ENCODE measurements at regions not wholly inside any gene's neighbourhood (a gene's known extent, or its start where the extent isn't known, plus 50 kb on each side); places are given as distances from the start of the nearest gene placed in this dataset.

- no peak for DNase-seq (ENCODE audit: low read depth in 4 of 4, low spot score in 3 of 4)
Measured at GRCh38 chr12:84807249-84807648, 105.3 kb downstream of the SLC6A15 start.

DNA sequence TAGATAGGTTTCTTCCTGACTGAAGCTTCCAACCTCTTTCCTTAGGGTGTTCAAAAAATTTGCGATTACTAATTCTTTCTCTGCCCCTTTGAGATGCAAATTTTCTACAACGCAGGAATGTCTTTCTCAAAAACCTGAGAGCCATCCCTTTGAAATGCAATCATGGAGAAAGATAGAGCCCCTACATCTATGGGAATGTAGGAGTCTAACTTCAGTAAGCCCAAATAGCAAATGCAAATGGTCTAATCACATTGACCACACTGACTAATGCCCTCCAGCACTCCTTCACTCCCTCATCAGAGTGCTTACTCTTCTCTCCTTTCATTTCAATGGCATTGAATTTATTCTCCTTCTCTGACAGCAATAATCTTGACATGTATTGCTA lies 107.1 kb downstream of the SLC6A15 start:
- no peak for DNase-seq (ENCODE audit: low read depth in 4 of 4, low spot score in 3 of 4)

DNA sequence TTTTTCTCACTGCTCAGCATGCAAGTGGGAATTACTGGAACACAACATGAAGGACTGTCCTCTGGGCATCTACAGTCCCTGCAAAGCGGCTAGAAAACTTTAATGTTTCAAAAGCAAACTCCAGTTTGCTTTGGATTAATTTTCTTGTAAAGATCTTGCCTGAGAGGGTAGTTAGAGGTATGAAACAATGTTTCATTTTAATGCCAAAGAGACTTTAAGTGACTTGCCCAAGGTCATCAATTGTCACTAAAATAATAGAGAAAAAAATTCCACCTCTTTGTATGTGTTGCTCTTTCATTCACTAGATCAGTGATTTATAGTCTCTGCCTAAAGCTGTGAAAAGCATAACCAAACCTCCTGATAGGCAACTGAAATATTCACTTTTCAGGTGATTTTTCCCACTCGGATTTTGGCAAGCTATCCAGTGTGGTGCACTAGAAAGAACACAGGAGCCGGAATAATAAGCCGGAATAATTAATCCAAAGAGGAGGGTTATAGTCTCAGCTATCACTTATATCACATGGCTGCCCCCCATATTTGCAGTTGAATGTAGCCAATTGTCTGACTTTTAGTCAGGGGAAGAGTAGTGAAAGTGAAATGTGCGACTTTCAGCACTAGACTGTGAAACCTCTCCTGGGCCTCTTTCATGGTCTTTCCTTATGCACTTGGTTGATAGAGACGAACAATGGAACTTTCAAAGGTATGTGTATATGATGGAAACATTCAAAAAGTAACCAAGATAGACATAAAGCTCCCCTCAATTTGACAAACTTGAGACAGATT lies 107.7 kb downstream of the SLC6A15 start:
- DNase-seq (ENCODE audit: low read depth in 4 of 4, low spot score in 3 of 4) = no peak

DNA sequence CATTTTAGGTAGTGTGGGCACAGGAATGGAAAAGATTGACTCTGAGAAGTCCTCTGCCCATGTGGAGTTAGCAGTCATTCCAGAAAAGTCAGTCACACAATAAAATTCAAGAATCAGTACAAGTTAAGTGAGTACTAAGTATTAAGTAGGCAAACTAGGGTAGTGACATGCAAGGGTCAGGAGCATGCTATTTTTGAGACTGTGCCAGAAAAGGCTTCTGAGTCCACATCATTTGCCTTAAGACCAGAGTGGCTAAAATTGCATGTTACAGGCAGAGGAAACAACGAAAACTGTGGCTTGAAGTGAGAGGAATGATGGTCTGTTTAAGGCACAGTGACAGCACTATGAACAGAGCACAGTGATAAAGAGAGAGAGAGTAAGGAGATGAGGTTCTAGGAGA lies 108.9 kb downstream of the SLC6A15 start:
- DNase-seq (ENCODE audit: low read depth in 4 of 4, low spot score in 3 of 4) = no peak

DNA sequence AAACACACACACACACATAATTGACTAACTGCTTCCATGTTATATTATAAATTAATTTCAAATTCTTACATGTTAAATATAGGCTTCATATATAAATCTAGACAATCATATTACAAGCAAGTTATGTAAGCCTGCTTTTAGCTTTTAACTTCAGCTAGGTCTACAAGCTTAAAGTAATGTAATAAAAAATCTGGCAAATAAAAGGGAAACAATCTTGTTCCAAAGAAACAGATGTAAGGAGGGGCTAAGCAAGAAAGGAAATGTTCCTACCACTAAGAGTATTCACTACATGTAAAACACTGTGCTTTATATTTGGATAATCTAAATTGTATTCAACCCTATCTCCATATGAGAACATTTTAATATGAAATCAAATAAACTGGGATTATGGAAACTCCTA lies 110.4 kb downstream of the SLC6A15 start:
- DNase-seq (ENCODE audit: low read depth in 4 of 4, low spot score in 3 of 4) = no peak

- DNase-seq (ENCODE audit: low read depth in 4 of 4, low spot score in 3 of 4) = no peak
Measured at GRCh38 chr12:84793558-84794367, 118.8 kb downstream of the SLC6A15 start.

- DNase-seq (ENCODE audit: low read depth in 4 of 4, low spot score in 3 of 4) = no peak
Measured at GRCh38 chr12:84791444-84791843, 121.2 kb downstream of the SLC6A15 start.

DNA sequence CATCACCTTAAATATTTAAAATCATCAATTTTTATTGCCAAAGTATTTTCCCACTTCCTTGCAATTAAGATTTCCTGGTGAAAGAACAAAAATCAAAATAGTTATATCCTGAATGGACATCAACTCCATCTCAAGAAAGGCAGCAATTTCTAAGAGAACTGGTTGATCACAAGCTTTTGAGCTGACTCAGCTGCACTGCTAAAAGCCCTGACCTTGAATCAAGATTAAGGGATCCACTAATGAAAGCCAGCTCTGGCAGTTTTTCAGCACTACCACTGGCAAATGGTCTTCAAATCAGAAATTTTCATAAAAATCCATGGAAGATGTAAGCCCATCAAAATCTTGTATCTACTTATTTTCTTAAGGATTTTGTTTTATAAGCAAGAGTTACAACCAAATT lies 123.4 kb downstream of the SLC6A15 start:
- no peak for DNase-seq (ENCODE audit: low read depth in 4 of 4, low spot score in 3 of 4)

DNA sequence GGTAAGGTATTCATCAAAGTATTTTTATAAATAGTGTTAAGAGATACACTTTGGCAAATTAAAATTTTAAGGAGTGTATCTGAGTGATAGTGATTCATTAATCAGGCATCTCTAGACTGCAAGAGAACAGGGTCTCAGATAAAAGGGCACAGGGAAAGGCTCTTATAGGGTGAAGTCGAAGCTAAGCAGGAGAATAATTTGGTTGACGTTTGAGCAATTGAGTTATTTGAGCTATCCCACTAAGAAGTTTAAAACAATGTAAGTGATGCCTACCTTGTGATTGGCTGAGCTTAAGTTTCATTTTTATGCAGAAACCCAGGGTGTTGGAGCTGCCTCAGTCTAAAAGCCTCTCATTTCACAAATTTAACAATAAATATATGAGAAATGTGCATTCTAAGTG lies 125.3 kb downstream of the SLC6A15 start:
- DNase-seq (ENCODE audit: low read depth in 4 of 4, low spot score in 3 of 4) = no peak

- no peak for DNase-seq (ENCODE audit: low read depth in 4 of 4, low spot score in 3 of 4)
Measured at GRCh38 chr12:84786622-84787021, 126.0 kb downstream of the SLC6A15 start.

- no peak for DNase-seq (ENCODE audit: low read depth in 4 of 4, low spot score in 3 of 4)
Measured at GRCh38 chr12:84785951-84786350, 126.6 kb downstream of the SLC6A15 start.

- DNase-seq (ENCODE audit: low read depth in 4 of 4, low spot score in 3 of 4) = no peak
Measured at GRCh38 chr12:84785281-84785680, 127.3 kb downstream of the SLC6A15 start.

DNA sequence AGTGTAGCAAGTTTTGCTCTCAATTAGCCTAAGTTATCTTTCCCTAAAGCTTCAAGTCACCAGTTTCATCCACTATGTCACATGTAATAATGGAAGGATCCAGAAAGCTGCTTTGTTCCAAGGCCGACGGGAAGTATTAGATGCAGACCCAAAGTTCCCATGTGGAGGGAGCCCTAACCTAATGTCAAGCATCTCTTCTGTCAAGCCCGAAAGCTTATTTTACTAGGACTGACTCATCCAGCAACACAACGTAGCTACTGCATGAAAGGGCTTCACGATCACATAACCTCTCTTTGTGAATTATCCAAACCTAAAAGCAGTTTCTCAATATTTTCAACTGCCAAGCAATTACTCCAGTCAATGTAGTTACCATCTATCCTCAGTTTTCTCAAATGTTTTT lies 133.4 kb downstream of the SLC6A15 start:
- DNase-seq (ENCODE audit: low read depth in 4 of 4, low spot score in 3 of 4) = no peak

DNA sequence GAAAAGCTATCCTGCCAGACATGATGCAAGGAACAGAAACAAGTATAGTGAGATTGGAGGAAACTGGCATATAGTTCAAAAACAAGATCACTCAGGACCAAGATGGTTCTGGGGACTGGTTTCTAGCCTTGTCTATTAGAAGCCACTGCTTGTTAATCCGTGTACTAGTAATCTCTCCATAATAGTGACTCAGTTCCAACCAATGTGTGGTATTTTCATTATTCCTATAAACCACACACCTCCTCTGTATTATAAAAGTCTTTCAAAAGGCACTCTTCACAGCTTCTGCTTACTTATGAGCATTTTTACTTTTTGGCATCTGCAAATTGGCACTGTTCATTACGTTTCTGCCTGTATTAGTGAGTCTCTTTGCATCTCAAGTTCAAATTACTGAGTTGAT lies 140.3 kb downstream of the SLC6A15 start:
- no peak for DNase-seq (ENCODE audit: low read depth in 4 of 4, low spot score in 3 of 4)

- DNase-seq (ENCODE audit: low read depth in 4 of 4, low spot score in 3 of 4) = no peak
Measured at GRCh38 chr12:84767079-84767478, 145.5 kb downstream of the SLC6A15 start.

DNA sequence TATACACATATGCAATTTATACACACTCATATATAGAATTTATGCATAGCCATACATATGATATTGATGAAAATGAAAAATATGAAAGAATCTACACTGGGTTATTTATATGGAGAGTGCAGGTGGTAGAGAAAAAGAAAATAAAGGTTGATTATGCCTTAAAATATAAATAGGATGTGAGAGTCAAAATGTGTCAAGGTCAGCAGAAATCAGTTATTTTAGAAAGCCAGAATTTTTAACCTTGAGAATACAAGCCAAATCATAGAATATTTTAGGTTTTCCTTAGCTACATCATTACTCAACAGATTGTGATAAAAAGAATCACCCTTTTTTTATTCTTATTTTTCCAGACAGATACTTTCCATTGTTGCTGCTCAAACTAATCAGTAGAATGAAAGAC lies 146.2 kb downstream of the SLC6A15 start:
- DNase-seq (ENCODE audit: low read depth in 4 of 4, low spot score in 3 of 4) = no peak

GRCh38 chr12:84764001-84764400 lies 148.6 kb downstream of the SLC6A15 start:
- DNase-seq (ENCODE audit: low read depth in 4 of 4, low spot score in 3 of 4) = no peak

- DNase-seq (ENCODE audit: low read depth in 4 of 4, low spot score in 3 of 4) = no peak
Measured at GRCh38 chr12:84763107-84763506, 149.5 kb downstream of the SLC6A15 start.

GRCh38 chr12:84760091-84760865 lies 152.3 kb downstream of the SLC6A15 start:
- DNase-seq (ENCODE audit: low read depth in 4 of 4, low spot score in 3 of 4) = no peak

- DNase-seq (ENCODE audit: low read depth in 4 of 4, low spot score in 3 of 4) = no peak
Measured at GRCh38 chr12:84757978-84758377, 154.6 kb downstream of the SLC6A15 start.

DNA sequence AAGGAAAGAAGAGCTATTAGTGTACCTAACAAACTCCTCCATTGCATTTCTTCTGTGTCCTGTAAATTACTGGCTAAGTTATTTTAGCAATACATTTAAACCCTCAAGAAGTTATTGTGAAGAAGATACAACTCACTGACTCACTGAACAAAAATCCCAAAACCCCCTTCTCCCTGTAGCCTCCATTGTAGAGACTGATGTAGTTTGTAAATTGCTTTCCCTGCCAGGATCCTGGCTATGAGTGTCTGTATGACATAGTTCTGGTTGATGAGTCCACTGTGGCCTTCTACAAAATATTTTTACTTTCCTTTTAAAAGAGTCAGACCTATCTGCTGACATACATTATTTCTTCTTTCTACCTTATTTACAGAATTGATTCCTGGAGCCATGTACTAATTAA lies 155.6 kb downstream of the SLC6A15 start:
- DNase-seq (ENCODE audit: low read depth in 4 of 4, low spot score in 3 of 4) = no peak
